ENCODE measurements at regions not wholly inside any gene's neighbourhood (a gene's known extent, or its start where the extent isn't known, plus 50 kb on each side); places are given as distances from the start of the nearest gene placed in this dataset.

DNA sequence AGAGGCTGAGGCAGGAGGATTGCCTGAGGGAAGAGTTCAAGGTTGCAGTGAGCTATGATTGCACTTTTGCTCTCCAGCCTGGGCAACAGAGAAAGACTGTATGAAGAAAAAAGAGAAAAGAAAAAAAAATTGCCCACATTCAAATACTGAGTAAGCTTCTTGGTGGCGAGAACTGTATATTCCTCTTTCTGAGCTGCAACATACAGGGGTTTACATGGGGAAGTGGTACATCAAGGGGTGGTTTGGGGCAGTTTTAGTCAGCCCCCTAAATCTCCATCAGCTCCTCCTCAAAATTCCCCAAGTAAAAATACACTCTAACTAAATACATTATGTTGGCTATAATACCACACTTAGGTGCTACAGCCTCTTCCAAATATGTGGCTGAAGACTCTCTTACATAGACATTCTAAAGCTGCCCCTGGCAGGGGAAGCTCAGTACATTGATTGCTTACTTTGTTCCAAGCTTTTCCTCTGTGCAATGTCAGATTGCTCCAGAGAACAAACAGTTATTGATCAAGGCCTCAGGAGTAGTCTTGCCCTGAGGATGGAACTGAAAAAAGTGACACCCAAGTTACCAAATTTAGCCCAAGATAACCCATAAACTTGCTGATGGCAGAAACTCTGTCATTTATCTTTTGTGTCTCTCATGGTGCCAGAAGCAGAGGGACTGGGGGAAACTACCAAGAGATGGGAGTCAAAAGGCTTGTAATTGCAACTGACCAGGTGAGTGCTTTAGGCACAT lies 107.4 kb upstream of the RIPOR2 start:
- H2AFZ ChIP-seq (ENCODE audit: low read length): peak overlapping the region; percentile 24
- TF ChIP-seq CTCF (conservative IDR thresholded peaks at IDR 0.05; ENCODE audit: low read length) (no peak), EZH2phosphoT487 (IDR thresholded peaks at IDR 0.05; ENCODE audit: borderline replicate concordance) (no peak)
- peak overlapping the region; percentile 97 for H3K9ac ChIP-seq (ENCODE audit: low read depth, low read length, poor library complexity, severe bottlenecking)
- H3K9me2 ChIP-seq (replicated peaks; ENCODE audit: low read depth, low read length): no peaks in the 10 kb centered on the region
- peaks cover 18% of the 10 kb centered on the region for H4K20me1 ChIP-seq (ENCODE audit: insufficient read depth, low read length, poor library complexity, severe bottlenecking)
- H3K27me3 ChIP-seq (ENCODE audit: insufficient read depth, low read length, poor library complexity, severe bottlenecking): no peaks in the 10 kb centered on the region
- peaks cover 5% of the 10 kb centered on the region; the same call in 1 of the 2 replicates for H3F3A ChIP-seq (ENCODE audit: low read depth)
- no peaks in the 10 kb centered on the region for H3K36me3 ChIP-seq (ENCODE audit: insufficient read depth, low read length)
- H3K9me3 ChIP-seq (ENCODE audit: insufficient read depth, low read depth, low read length): no peaks in the 10 kb centered on the region
- peak overlapping the region; percentile 91 for H3K4me3 ChIP-seq (ENCODE audit: low read length, poor library complexity, severe bottlenecking)
- peaks cover 62% of the 10 kb centered on the region for H3K4me1 ChIP-seq (ENCODE audit: insufficient read depth, low read length, poor library complexity, severe bottlenecking)
- H3K4me2 ChIP-seq (ENCODE audit: low read depth, low read length, poor library complexity, severe bottlenecking): peak overlapping the region; percentile 92
- H3K79me2 ChIP-seq (ENCODE audit: insufficient read depth, low read length): peaks cover 62% of the 10 kb centered on the region

GRCh38 chr6:25043892-25044291 lies 108.1 kb upstream of the RIPOR2 start:
- peak overlapping the region; percentile 24 for H2AFZ ChIP-seq (ENCODE audit: low read length)
- peaks cover 5% of the 10 kb centered on the region; the same call in 1 of the 2 replicates for H3F3A ChIP-seq (ENCODE audit: low read depth)
- no peak overlapping the region for H3K9ac ChIP-seq (ENCODE audit: low read depth, low read length, poor library complexity, severe bottlenecking)
- H4K20me1 ChIP-seq (ENCODE audit: insufficient read depth, low read length, poor library complexity, severe bottlenecking): peaks cover 10% of the 10 kb centered on the region
- no peak overlapping the region for H3K4me2 ChIP-seq (ENCODE audit: low read depth, low read length, poor library complexity, severe bottlenecking)
- H3K4me3 ChIP-seq (ENCODE audit: low read length, poor library complexity, severe bottlenecking): no peak overlapping the region
- peaks cover 55% of the 10 kb centered on the region for H3K79me2 ChIP-seq (ENCODE audit: insufficient read depth, low read length)
- TF ChIP-seq EZH2phosphoT487 (IDR thresholded peaks at IDR 0.05; ENCODE audit: borderline replicate concordance) (no peak), CTCF (conservative IDR thresholded peaks at IDR 0.05; ENCODE audit: low read length) (no peak)
- no peaks in the 10 kb centered on the region for H3K9me3 ChIP-seq (ENCODE audit: insufficient read depth, low read depth, low read length)
- peaks cover 62% of the 10 kb centered on the region for H3K4me1 ChIP-seq (ENCODE audit: insufficient read depth, low read length, poor library complexity, severe bottlenecking)
- no peaks in the 10 kb centered on the region for H3K27me3 ChIP-seq (ENCODE audit: insufficient read depth, low read length, poor library complexity, severe bottlenecking)
- no peaks in the 10 kb centered on the region for H3K9me2 ChIP-seq (replicated peaks; ENCODE audit: low read depth, low read length)
- H3K36me3 ChIP-seq (ENCODE audit: insufficient read depth, low read length): no peaks in the 10 kb centered on the region

- Histone ChIP-seq H3K4me3 (ENCODE audit: low read length, poor library complexity, severe bottlenecking) (no peak overlapping the region), H3K9ac (ENCODE audit: low read depth, low read length, poor library complexity, severe bottlenecking) (no peak overlapping the region), H3K79me2 (ENCODE audit: insufficient read depth, low read length) (peaks cover 24% of the 10 kb centered on the region), H2AFZ (ENCODE audit: low read length) (peak overlapping the region; percentile 46; the same call in 1 of the 2 replicates), H3K9me2 (replicated peaks; ENCODE audit: low read depth, low read length) (no peaks in the 10 kb centered on the region), H4K20me1 (ENCODE audit: insufficient read depth, low read length, poor library complexity, severe bottlenecking) (no peaks in the 10 kb centered on the region), H3K4me1 (ENCODE audit: insufficient read depth, low read length, poor library complexity, severe bottlenecking) (peaks cover 70% of the 10 kb centered on the region), H3K9me3 (ENCODE audit: insufficient read depth, low read depth, low read length) (no peaks in the 10 kb centered on the region), H3F3A (ENCODE audit: low read depth) (peaks cover 25% of the 10 kb centered on the region), H3K27me3 (ENCODE audit: insufficient read depth, low read length, poor library complexity, severe bottlenecking) (no peaks in the 10 kb centered on the region), H3K4me2 (ENCODE audit: low read depth, low read length, poor library complexity, severe bottlenecking) (no peak overlapping the region), H3K36me3 (ENCODE audit: insufficient read depth, low read length) (no peaks in the 10 kb centered on the region)
- TF ChIP-seq EZH2phosphoT487 (IDR thresholded peaks at IDR 0.05; ENCODE audit: borderline replicate concordance) (no peak), CTCF (conservative IDR thresholded peaks at IDR 0.05; ENCODE audit: low read length) (no peak)
Measured at GRCh38 chr6:25046942-25047341, 111.2 kb upstream of the RIPOR2 start.

Measured in Loucy (cell line).